Type B pancreatic cell (in vitro differentiated cells): ENCODE measurements at regions not wholly inside any gene's neighbourhood (a gene's known extent, or its start where the extent isn't known, plus 50 kb on each side); places are given as distances from the start of the nearest gene placed in this dataset.

Experiments used
- DNase-seq: peaks from one replicate; pipeline ENCODE4 v3.0.0; 2021; ENCODE audit warnings: mixed read lengths; ENCODE audit not compliant: unreplicated experiment; ENCODE audit errors: extremely low spot score
- H3K27ac Mint-ChIP-seq: 2 replicates; pipeline ENCODE4 v1.8.0; 2021; ENCODE audit warnings: mild to moderate bottlenecking, mixed read lengths
- H3K27me3 Mint-ChIP-seq: 2 replicates; pipeline ENCODE4 v1.8.0; 2021; ENCODE audit warnings: mixed read lengths
- H3K36me3 Mint-ChIP-seq: 2 replicates; pipeline ENCODE4 v1.8.0; 2021; ENCODE audit warnings: mixed read lengths
- H3K4me1 Mint-ChIP-seq: one replicate; pipeline ENCODE4 v1.8.0; 2021; ENCODE audit warnings: mixed read lengths; ENCODE audit not compliant: unreplicated experiment
- H3K4me3 Mint-ChIP-seq: 2 replicates; pipeline ENCODE4 v1.8.0; 2021; ENCODE audit warnings: mild to moderate bottlenecking, mixed read lengths
- H3K9me3 Mint-ChIP-seq: 2 replicates; pipeline ENCODE4 v1.8.0; 2021; ENCODE audit warnings: mixed read lengths
- CTCF ChIP-seq: fragments of 200-600 bp; sonication (generic); conservative IDR thresholded peaks from 2 replicates; pipeline ENCODE4 v1.5.0; 2021; ENCODE audit warnings: antibody characterized with exemption, mild to moderate bottlenecking

GRCh38 chr2:116200086-116200485 is 1614.4 kb upstream of the DDX18 start:
- no peak for TF ChIP-seq CTCF
- no peak overlapping the region for H3K4me3 Mint-ChIP-seq
- no peaks in the 10 kb centered on the region for H3K9me3 Mint-ChIP-seq
- H3K27me3 Mint-ChIP-seq = no peaks in the 10 kb centered on the region
- H3K36me3 Mint-ChIP-seq = no peaks in the 10 kb centered on the region
- no peak overlapping the region for H3K27ac Mint-ChIP-seq
- H3K4me1 Mint-ChIP-seq = no peaks in the 10 kb centered on the region
- DNase-seq = no peak

GRCh38 chr2:116211719-116212118 is 1602.8 kb upstream of the DDX18 start:
- Mint-ChIP-seq H3K36me3 (no peaks in the 10 kb centered on the region), H3K4me1 (no peaks in the 10 kb centered on the region), H3K27ac (no peak overlapping the region), H3K27me3 (peaks cover 5% of the 10 kb centered on the region), H3K9me3 (no peaks in the 10 kb centered on the region), H3K4me3 (no peak overlapping the region)
- no peak for DNase-seq
- no peak for TF ChIP-seq CTCF

- H3K36me3 Mint-ChIP-seq = no peaks in the 10 kb centered on the region
- no peaks in the 10 kb centered on the region for H3K27me3 Mint-ChIP-seq
- no peak for TF ChIP-seq CTCF
- DNase-seq = no peak
- no peak overlapping the region for H3K4me3 Mint-ChIP-seq
- no peak overlapping the region for H3K27ac Mint-ChIP-seq
- no peaks in the 10 kb centered on the region for H3K4me1 Mint-ChIP-seq
- no peaks in the 10 kb centered on the region for H3K9me3 Mint-ChIP-seq
These were observed 1591.7 kb upstream of the DDX18 start for GRCh38 chr2:116222793-116223192.

GRCh38 chr2:116223912-116224311 is 1590.6 kb upstream of the DDX18 start:
- no peak overlapping the region for H3K27ac Mint-ChIP-seq
- no peaks in the 10 kb centered on the region for H3K4me1 Mint-ChIP-seq
- no peak for DNase-seq
- TF ChIP-seq CTCF = no peak
- H3K36me3 Mint-ChIP-seq = no peaks in the 10 kb centered on the region
- no peaks in the 10 kb centered on the region for H3K27me3 Mint-ChIP-seq
- H3K4me3 Mint-ChIP-seq = no peak overlapping the region
- H3K9me3 Mint-ChIP-seq = no peaks in the 10 kb centered on the region

GRCh38 chr2:116224610-116225009 is 1589.9 kb upstream of the DDX18 start:
- Mint-ChIP-seq H3K4me1 (no peaks in the 10 kb centered on the region), H3K36me3 (no peaks in the 10 kb centered on the region)

More at GRCh38 chr2:116224610-116225009, 1589.9 kb upstream of the DDX18 start:
- H3K27me3 Mint-ChIP-seq = no peaks in the 10 kb centered on the region
- no peak overlapping the region for H3K27ac Mint-ChIP-seq
- DNase-seq = no peak
- no peak overlapping the region for H3K4me3 Mint-ChIP-seq
- no peak for TF ChIP-seq CTCF
- H3K9me3 Mint-ChIP-seq = no peaks in the 10 kb centered on the region
